ENCODE measurements at regions not wholly inside any gene's neighbourhood (a gene's known extent, or its start where the extent isn't known, plus 50 kb on each side); places are given as distances from the start of the nearest gene placed in this dataset.

DNA sequence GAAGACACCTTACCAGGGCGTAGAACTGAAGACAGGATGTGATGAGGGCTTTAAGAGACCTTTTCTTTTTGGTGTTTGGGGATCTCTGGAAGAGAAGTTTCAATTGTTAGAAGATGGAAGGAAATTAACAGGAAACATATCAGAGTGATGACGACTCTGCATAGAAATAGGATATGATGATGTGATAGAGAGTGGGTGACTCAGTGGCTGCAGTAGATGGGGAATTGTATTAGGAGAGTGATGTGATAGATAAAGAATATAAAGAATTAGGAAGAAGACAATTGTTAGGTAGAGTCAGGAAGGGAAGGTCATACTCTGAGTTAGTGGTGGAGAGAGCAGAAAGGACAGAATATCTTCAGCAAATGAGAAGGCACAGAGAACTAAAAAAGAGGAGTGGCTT, 593.9 kb downstream of the NYAP2 start:
- H3K9ac ChIP-seq (ENCODE audit: insufficient read depth, low read length), result no peak overlapping the region

GRCh38 chr2:225989809-225990208, 590.3 kb downstream of the NYAP2 start:
- H3K36me3 ChIP-seq (ENCODE audit: control insufficient read depth, insufficient read depth, low read length), result no peaks in the 10 kb centered on the region
- H3K4me3 ChIP-seq (replicated peaks in 1 of 4; ENCODE audit: control extremely low read depth in 1 of 4, insufficient read depth in 1 of 4, low read depth in 3 of 4, low read length in 4 of 4), result no peak overlapping the region
- H4K20me1 ChIP-seq (ENCODE audit: control insufficient read depth, extremely low read depth, insufficient read depth, low read length), result no peaks in the 10 kb centered on the region
- no peaks in the 10 kb centered on the region for H3K9me3 ChIP-seq (ENCODE audit: control insufficient read depth, insufficient read depth, low read depth, low read length)
- no peak overlapping the region for H3K27ac ChIP-seq (ENCODE audit: insufficient read depth, low read length)
- TF ChIP-seq EZH2 (IDR thresholded peaks at IDR 0.05; ENCODE audit: low read length, missing control alignments) (no peak), CTCF (conservative IDR thresholded peaks at IDR 0.05 in 1 of 2, IDR thresholded peaks at IDR 0.05 in 1 of 2; ENCODE audit: low read depth in 1 of 2, low read length in 2 of 2) (no peak)
- no peak overlapping the region for H3K9ac ChIP-seq (ENCODE audit: insufficient read depth, low read length)
- H3K4me1 ChIP-seq (ENCODE audit: control insufficient read depth, extremely low read depth, insufficient read depth, low read length), result peaks cover under 1% of the 10 kb centered on the region
- no peak overlapping the region for H3K4me2 ChIP-seq (ENCODE audit: extremely low read depth, insufficient read depth, low read length)
- no peaks in the 10 kb centered on the region for H3K79me2 ChIP-seq (ENCODE audit: control insufficient read depth, insufficient read depth, low read length)
- no peak overlapping the region for H2AFZ ChIP-seq (ENCODE audit: low read length)
- H3K27me3 ChIP-seq (ENCODE audit: control insufficient read depth, insufficient read depth, low read length), result no peaks in the 10 kb centered on the region
- no peak for DNase-seq (ENCODE audit: low read depth in 2 of 2)

More for the DNA sequence above, 593.9 kb downstream of the NYAP2 start:
- Histone ChIP-seq H3K9me3 (ENCODE audit: control insufficient read depth, insufficient read depth, low read depth, low read length) (no peaks in the 10 kb centered on the region), H3K4me2 (ENCODE audit: extremely low read depth, insufficient read depth, low read length) (no peak overlapping the region), H3K79me2 (ENCODE audit: control insufficient read depth, insufficient read depth, low read length) (no peaks in the 10 kb centered on the region), H3K4me1 (ENCODE audit: control insufficient read depth, extremely low read depth, insufficient read depth, low read length) (peaks cover 15% of the 10 kb centered on the region), H3K27ac (ENCODE audit: insufficient read depth, low read length) (no peak overlapping the region), H3K4me3 (replicated peaks in 1 of 4; ENCODE audit: control extremely low read depth in 1 of 4, insufficient read depth in 1 of 4, low read depth in 3 of 4, low read length in 4 of 4) (no peak overlapping the region), H3K27me3 (ENCODE audit: control insufficient read depth, insufficient read depth, low read length) (no peaks in the 10 kb centered on the region), H3K36me3 (ENCODE audit: control insufficient read depth, insufficient read depth, low read length) (no peaks in the 10 kb centered on the region), H2AFZ (ENCODE audit: low read length) (no peak overlapping the region), H4K20me1 (ENCODE audit: control insufficient read depth, extremely low read depth, insufficient read depth, low read length) (no peaks in the 10 kb centered on the region)
- DNase-seq (ENCODE audit: low read depth in 2 of 2), result peak; percentile 27 to 73
- TF ChIP-seq EZH2 (IDR thresholded peaks at IDR 0.05; ENCODE audit: low read length, missing control alignments) (no peak), CTCF (conservative IDR thresholded peaks at IDR 0.05 in 1 of 2, IDR thresholded peaks at IDR 0.05 in 1 of 2; ENCODE audit: low read depth in 1 of 2, low read length in 2 of 2) (no peak)

GRCh38 chr2:225980372-225980771, 580.9 kb downstream of the NYAP2 start:
- H3K9me3 ChIP-seq (ENCODE audit: control insufficient read depth, insufficient read depth, low read depth, low read length), result no peaks in the 10 kb centered on the region

More at GRCh38 chr2:225980372-225980771, 580.9 kb downstream of the NYAP2 start:
- Histone ChIP-seq H2AFZ (ENCODE audit: low read length) (no peak overlapping the region), H3K4me3 (replicated peaks in 1 of 4; ENCODE audit: control extremely low read depth in 1 of 4, insufficient read depth in 1 of 4, low read depth in 3 of 4, low read length in 4 of 4) (no peak overlapping the region), H3K4me1 (ENCODE audit: control insufficient read depth, extremely low read depth, insufficient read depth, low read length) (no peaks in the 10 kb centered on the region), H3K9ac (ENCODE audit: insufficient read depth, low read length) (no peak overlapping the region), H3K79me2 (ENCODE audit: control insufficient read depth, insufficient read depth, low read length) (no peaks in the 10 kb centered on the region), H3K27me3 (ENCODE audit: control insufficient read depth, insufficient read depth, low read length) (no peaks in the 10 kb centered on the region), H3K27ac (ENCODE audit: insufficient read depth, low read length) (no peak overlapping the region), H4K20me1 (ENCODE audit: control insufficient read depth, extremely low read depth, insufficient read depth, low read length) (no peaks in the 10 kb centered on the region), H3K4me2 (ENCODE audit: extremely low read depth, insufficient read depth, low read length) (no peak overlapping the region), H3K36me3 (ENCODE audit: control insufficient read depth, insufficient read depth, low read length) (no peaks in the 10 kb centered on the region)
- DNase-seq (ENCODE audit: low read depth in 2 of 2), result no peak
- TF ChIP-seq EZH2 (IDR thresholded peaks at IDR 0.05; ENCODE audit: low read length, missing control alignments), result no peak
- TF ChIP-seq CTCF (conservative IDR thresholded peaks at IDR 0.05 in 1 of 2, IDR thresholded peaks at IDR 0.05 in 1 of 2; ENCODE audit: low read depth in 1 of 2, low read length in 2 of 2), result no peak
